IPS-20b (cell line): ENCODE measurements at regions not wholly inside any gene's neighbourhood (a gene's known extent, or its start where the extent isn't known, plus 50 kb on each side); places are given as distances from the start of the nearest gene placed in this dataset.
A peak's percentile ranks its signal among the peaks of the same experiment; 100 is the strongest.

Experiments used
- H3K27ac ChIP-seq: one replicate; pipeline ENCODE4 v1.5.1; 2013; ENCODE audit warnings: low read length
- H3K27me3 ChIP-seq: 2 replicates; pipeline ENCODE4 v1.6.1; 2013; ENCODE audit warnings: mild to moderate bottlenecking, low read length, inconsistent platforms; ENCODE audit not compliant: insufficient read depth
- H3K36me3 ChIP-seq: 2 replicates; pipeline ENCODE4 v1.6.1; 2013; ENCODE audit warnings: low read depth, mild to moderate bottlenecking, inconsistent platforms, low read length, moderate library complexity; ENCODE audit not compliant: insufficient read depth
- H3K4me1 ChIP-seq: 2 replicates; pipeline ENCODE4 v1.6.1; 2013; ENCODE audit warnings: mild to moderate bottlenecking, control low read depth, inconsistent platforms, low read length, moderate library complexity; ENCODE audit not compliant: insufficient read depth
- H3K4me3 ChIP-seq: 2 replicates; pipeline ENCODE4 v1.5.1; 2013; ENCODE audit warnings: mild to moderate bottlenecking, low read length, inconsistent platforms
- H3K9ac ChIP-seq: 2 replicates; pipeline ENCODE4 v1.6.1; 2013; ENCODE audit warnings: low read depth, mild to moderate bottlenecking, inconsistent platforms, low read length, moderate library complexity
- H3K9me3 ChIP-seq: 2 replicates; pipeline ENCODE4 v1.6.1; 2013; ENCODE audit warnings: mild to moderate bottlenecking, low read depth, low read length, inconsistent platforms; ENCODE audit not compliant: insufficient read depth

GRCh38 chr6:94052749-94053148, 633.4 kb upstream of the EPHA7 start:
- Histone ChIP-seq H3K27ac (no peak overlapping the region), H3K4me3 (no peak overlapping the region), H3K36me3 (no peaks in the 10 kb centered on the region), H3K9ac (no peak overlapping the region), H3K27me3 (no peaks in the 10 kb centered on the region), H3K4me1 (peaks cover 42% of the 10 kb centered on the region), H3K9me3 (no peaks in the 10 kb centered on the region)

DNA sequence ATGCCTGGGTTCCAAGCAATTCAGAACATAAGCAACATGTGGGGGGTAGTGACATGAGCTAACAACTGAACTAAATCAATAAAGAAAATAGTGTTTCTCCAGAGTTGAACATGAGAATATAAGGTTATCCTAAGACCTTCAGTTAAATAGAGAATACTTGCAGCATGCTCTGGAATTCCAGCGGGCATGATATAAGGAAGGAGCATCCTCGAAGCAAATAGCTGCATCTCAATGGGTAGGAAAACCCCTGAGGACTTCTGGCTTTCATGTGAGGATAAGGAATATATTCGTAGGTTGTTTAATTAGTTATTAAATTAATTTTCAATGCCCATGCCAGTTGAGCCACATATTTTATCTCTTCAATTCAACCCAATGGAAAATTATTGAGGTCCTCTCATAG, 631.2 kb upstream of the EPHA7 start:
- Histone ChIP-seq H3K36me3 (no peaks in the 10 kb centered on the region), H3K9me3 (no peaks in the 10 kb centered on the region), H3K27ac (no peak overlapping the region), H3K4me1 (peaks cover 50% of the 10 kb centered on the region), H3K27me3 (no peaks in the 10 kb centered on the region), H3K4me3 (peak overlapping the region; percentile 1; the same call in 1 of the 2 replicates), H3K9ac (no peak overlapping the region)

GRCh38 chr6:94049001-94049400, 629.6 kb upstream of the EPHA7 start:
- Histone ChIP-seq H3K27me3 (no peaks in the 10 kb centered on the region), H3K36me3 (no peaks in the 10 kb centered on the region), H3K9ac (no peak overlapping the region), H3K9me3 (no peaks in the 10 kb centered on the region), H3K27ac (no peak overlapping the region), H3K4me3 (no peak overlapping the region), H3K4me1 (peaks cover 53% of the 10 kb centered on the region)

DNA sequence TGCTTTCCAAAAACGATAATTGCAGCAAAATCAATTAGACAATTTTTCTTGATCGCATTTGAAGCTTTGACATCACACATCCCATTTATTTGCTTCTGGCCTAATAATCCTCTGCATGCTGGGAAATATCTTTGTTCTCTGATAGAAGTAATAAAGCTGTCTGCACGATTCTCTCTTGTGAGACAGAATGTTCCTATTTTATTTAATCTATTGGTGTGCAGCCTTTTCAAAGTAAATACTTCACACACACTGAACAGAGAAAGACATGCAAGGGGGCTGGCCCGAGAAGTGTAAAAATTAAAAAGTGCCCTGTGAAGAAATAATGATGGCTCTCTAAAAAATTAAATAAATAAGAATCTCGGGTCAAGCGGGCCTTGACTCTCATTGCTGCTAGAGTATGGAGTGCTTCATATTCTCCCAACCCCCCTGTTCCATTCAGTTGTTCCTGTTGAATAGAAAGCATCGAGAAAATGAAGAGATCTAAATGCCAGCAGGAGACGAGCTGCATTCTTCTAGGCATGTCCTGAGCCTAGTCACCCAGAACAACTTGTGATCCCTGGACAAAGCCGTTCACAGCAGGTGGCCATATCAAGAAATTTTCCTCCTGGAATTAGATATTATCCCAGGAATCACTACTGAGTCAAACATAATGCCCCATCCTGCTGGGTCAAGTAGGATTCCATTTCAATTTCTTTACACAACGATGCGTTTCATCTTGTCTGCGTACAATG, 625.9 kb upstream of the EPHA7 start:
- no peak overlapping the region for H3K27ac ChIP-seq

GRCh38 chr6:94041945-94042709, 622.8 kb upstream of the EPHA7 start:
- Histone ChIP-seq H3K4me3 (no peak overlapping the region), H3K27me3 (no peaks in the 10 kb centered on the region), H3K27ac (no peak overlapping the region), H3K36me3 (no peaks in the 10 kb centered on the region), H3K9me3 (peaks cover 10% of the 10 kb centered on the region), H3K9ac (no peak overlapping the region), H3K4me1 (peaks cover 33% of the 10 kb centered on the region)

More for the DNA sequence above, 625.9 kb upstream of the EPHA7 start:
- Histone ChIP-seq H3K36me3 (no peaks in the 10 kb centered on the region), H3K9me3 (no peaks in the 10 kb centered on the region), H3K27me3 (no peaks in the 10 kb centered on the region), H3K4me3 (peak overlapping the region; percentile 4; the same call in 1 of the 2 replicates), H3K9ac (no peak overlapping the region), H3K4me1 (peaks cover 49% of the 10 kb centered on the region)

DNA sequence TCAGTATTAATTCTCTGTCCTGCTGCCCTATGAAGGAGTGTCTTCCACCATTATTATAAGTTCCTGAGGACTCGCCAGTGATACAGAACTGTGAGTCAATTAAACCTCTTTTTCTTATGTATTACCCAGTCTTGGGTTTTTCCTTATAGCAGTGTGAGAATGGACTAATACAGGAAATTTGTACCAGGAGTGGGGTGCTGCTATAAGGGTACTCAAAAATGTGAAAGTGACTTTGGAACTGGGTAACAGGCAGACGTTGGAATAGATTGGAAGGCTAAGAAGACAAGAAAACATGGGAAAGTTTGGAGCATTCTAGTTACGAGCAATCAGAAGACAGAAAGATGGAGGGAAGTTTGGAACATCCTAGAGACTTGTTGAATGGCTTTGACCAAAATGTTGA, 616.7 kb upstream of the EPHA7 start:
- H3K27me3 ChIP-seq = no peaks in the 10 kb centered on the region
- H3K4me3 ChIP-seq = no peak overlapping the region
- peaks cover 26% of the 10 kb centered on the region for H3K9me3 ChIP-seq
- H3K4me1 ChIP-seq = no peaks in the 10 kb centered on the region
- no peak overlapping the region for H3K27ac ChIP-seq
- peaks cover 3% of the 10 kb centered on the region; the same call in 1 of the 2 replicates for H3K36me3 ChIP-seq
- H3K9ac ChIP-seq = no peak overlapping the region

DNA sequence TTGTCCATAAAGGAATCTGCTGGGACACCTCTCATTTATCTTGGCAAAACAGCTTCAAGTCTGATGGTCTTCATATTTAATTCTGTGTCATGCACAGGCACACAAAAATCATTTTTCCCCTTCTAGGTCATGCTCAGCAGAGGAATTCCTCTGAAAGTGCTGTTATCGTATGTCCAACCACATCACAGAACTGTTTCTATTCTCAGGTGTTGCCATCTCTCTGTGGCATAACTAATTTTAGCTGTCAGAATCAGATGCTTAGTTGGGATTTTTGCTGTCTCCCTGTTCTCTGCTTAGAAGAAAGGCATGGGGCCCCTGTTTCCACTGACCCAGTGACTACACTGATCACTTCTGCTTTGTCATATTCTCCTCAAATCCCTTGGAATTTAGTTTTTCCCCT, 608.0 kb upstream of the EPHA7 start:
- no peaks in the 10 kb centered on the region for H3K36me3 ChIP-seq
- H3K9me3 ChIP-seq = no peaks in the 10 kb centered on the region
- no peaks in the 10 kb centered on the region for H3K4me1 ChIP-seq
- H3K4me3 ChIP-seq = no peak overlapping the region
- no peaks in the 10 kb centered on the region for H3K27me3 ChIP-seq
- H3K9ac ChIP-seq = no peak overlapping the region
- H3K27ac ChIP-seq = no peak overlapping the region

DNA sequence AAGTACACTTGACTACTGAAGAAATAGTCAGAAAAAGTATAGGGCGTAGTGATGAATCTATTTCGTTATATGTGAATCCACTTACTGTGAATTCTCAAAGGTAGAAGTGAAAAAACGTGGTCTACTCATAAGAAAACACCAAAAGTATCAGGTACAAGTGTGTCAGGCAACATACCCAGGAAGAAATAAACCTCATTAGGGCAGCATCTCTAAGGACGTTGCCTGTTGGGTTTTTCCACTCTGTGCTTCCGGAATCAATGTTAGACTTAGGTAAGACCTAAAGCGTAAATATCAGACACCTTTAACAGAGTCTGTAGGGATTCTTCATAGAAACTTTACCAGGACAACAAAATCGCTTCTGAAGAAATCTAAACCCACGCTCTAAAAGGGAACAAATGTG, 607.2 kb upstream of the EPHA7 start:
- H3K4me3 ChIP-seq = no peak overlapping the region
- no peak overlapping the region for H3K27ac ChIP-seq
- no peaks in the 10 kb centered on the region for H3K27me3 ChIP-seq
- no peaks in the 10 kb centered on the region for H3K4me1 ChIP-seq
- no peaks in the 10 kb centered on the region for H3K36me3 ChIP-seq
- H3K9me3 ChIP-seq = no peaks in the 10 kb centered on the region
- H3K9ac ChIP-seq = no peak overlapping the region

DNA sequence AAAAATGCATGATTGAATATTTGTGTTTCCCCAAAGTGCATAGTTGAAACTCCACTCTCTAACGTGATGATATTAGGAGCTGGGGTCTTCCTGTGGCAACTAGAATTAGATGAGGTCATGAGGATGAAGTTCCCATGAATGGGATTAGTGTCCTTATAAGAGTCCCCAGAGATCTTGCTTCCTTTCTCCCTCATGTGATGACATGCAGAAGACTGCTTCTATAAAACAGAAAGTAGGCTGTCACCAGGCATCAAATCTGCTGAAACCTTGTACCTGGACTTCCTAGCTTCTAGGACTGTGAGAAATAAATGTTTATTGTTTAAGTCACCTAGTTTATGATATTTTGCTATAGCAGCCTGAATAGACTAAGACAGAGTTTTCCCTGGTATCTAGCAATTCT, 586.5 kb upstream of the EPHA7 start:
- no peak overlapping the region for H3K27ac ChIP-seq
- no peak overlapping the region for H3K4me3 ChIP-seq

DNA sequence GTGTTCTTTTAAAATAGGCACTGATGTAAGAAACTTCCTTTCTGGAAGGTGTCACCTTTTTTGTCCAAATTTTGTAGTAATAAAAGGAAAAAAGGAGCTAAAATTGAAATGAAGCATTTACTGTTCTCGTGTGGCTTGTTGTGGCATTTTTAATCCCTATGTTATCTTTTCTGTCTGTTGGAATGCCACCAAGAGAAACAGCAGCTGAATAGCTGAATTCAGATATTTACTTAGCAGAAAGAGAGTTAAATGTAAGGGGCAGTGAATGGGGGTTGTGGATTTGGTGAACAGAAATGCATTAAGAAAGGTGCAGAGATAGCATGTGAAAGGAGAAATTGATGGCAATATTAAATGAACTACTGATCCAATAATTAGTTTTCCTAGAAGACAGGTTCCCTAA, 573.6 kb upstream of the EPHA7 start:
- Histone ChIP-seq H3K9ac (no peak overlapping the region), H3K4me3 (no peak overlapping the region), H3K27ac (no peak overlapping the region), H3K27me3 (no peaks in the 10 kb centered on the region), H3K4me1 (no peaks in the 10 kb centered on the region), H3K36me3 (no peaks in the 10 kb centered on the region), H3K9me3 (no peaks in the 10 kb centered on the region)

More for the DNA sequence above, 586.5 kb upstream of the EPHA7 start:
- H3K36me3 ChIP-seq = no peaks in the 10 kb centered on the region
- H3K9me3 ChIP-seq = no peaks in the 10 kb centered on the region
- no peaks in the 10 kb centered on the region for H3K4me1 ChIP-seq
- H3K9ac ChIP-seq = no peak overlapping the region
- H3K27me3 ChIP-seq = no peaks in the 10 kb centered on the region

DNA sequence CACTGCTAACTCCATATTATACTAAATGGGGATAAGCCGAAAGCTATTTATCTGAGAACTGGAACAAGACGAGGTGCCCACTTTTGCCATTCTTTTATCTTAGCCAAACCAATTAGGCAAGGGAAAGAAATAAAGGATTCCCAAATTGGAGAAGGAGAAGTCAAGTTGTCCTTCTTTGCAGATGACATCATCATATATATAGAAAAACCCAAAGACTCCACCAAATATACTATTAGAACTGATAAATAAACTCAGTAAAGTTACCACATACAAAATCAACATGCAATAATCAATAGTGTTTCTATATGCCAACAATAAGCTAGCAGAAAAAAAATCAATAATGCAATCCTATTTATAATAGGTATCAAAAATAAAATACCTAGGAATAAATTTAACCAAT, 570.3 kb upstream of the EPHA7 start:
- H3K36me3 ChIP-seq = no peaks in the 10 kb centered on the region
- H3K4me1 ChIP-seq = no peaks in the 10 kb centered on the region

DNA sequence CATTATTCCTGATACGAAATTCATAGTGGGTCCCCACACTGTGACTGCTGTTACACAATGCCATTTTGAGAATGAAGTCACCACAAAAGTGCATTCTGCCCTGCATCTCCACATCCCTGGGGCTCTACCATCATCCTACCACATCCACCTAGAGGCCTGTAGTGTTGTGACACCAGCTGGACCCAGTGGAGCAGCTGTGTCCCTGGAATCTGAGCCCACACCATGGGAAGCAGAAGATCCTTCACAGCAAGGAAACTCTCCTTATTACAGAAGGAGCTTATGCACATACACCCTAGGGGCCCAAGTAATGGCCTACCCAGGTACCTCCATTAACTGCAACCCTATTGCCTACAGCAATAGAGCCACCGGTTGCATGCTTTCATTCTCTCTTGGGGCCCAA, 566.6 kb upstream of the EPHA7 start:
- Histone ChIP-seq H3K4me3 (no peak overlapping the region), H3K4me1 (no peaks in the 10 kb centered on the region), H3K36me3 (no peaks in the 10 kb centered on the region), H3K27me3 (no peaks in the 10 kb centered on the region), H3K9me3 (no peaks in the 10 kb centered on the region), H3K9ac (no peak overlapping the region), H3K27ac (no peak overlapping the region)

More for the DNA sequence above, 570.3 kb upstream of the EPHA7 start:
- Histone ChIP-seq H3K9me3 (no peaks in the 10 kb centered on the region), H3K9ac (no peak overlapping the region), H3K27me3 (no peaks in the 10 kb centered on the region), H3K27ac (no peak overlapping the region), H3K4me3 (no peak overlapping the region)
